GM12878 (cell line): ENCODE measurements at regions not wholly inside any gene's neighbourhood (a gene's known extent, or its start where the extent isn't known, plus 50 kb on each side); places are given as distances from the start of the nearest gene placed in this dataset.

Source experiments
- ATAC-seq: fragments of 200-7000 bp; cut with Tn5 transposase; 3 replicates; pipeline ENCODE4 v1.9.1; 2020; ENCODE audit warnings: mild to moderate bottlenecking, moderate library complexity
- BruUV-seq: library from RNA; stranded (reverse); fragments of 400-500 nt; replicated peaks from 2 replicates; lab custom pipeline; 2021; lab: Mats Ljungman, UMichigan
- CTCF ChIA-PET: fragments of 300-600 bp; sonication (Branson Sonifier 250); formaldehyde crosslinking; extraction: SDS; loops from one replicate; lab custom pipeline; 2021; ENCODE audit warnings: inconsistent platforms; lab: Yijun Ruan, JAX
- POLR2A ChIA-PET: fragments of 350-600 bp; formaldehyde crosslinking; extraction: SDS; loops from one replicate; lab custom pipeline; 2021; ENCODE audit warnings: inconsistent platforms; lab: Charles Lee
- RAD21 ChIA-PET: fragments of 300-600 bp; sonication (Branson Sonifier 250); formaldehyde crosslinking; loops from one replicate; lab custom pipeline; 2023; ENCODE audit warnings: antibody characterized with exemption; ENCODE audit not compliant: unreplicated experiment; lab: Charles Lee
- SMC1A ChIA-PET: fragments of 300-600 bp; sonication (Branson Sonifier 250); formaldehyde crosslinking; loops from one replicate; lab custom pipeline; 2023; ENCODE audit not compliant: unreplicated experiment, uncharacterized antibody; lab: Charles Lee
- DNase-seq: peaks from one replicate; pipeline ENCODE4 v3.0.0-alpha.2; 2011; ENCODE audit warnings: low read depth, low spot score
- FAIRE-seq: peaks from 3 replicates; lab custom pipeline; 2011; peaks lifted over from hg19 to GRCh38; lab: Jason Lieb, UNC
- H2AFZ ChIP-seq: 2 replicates; pipeline ENCODE4 v1.6.0; 2011; ENCODE audit warnings: low read depth, low read length, control low read depth; ENCODE audit not compliant: control insufficient read depth
- H3K27ac ChIP-seq: 2 replicates; pipeline ENCODE4 v1.5.1; 2011; ENCODE audit warnings: control low read depth; ENCODE audit not compliant: control insufficient read depth, insufficient read depth
- H3K27me3 ChIP-seq, 2 experiments: replicated peaks in 1 of 2; 2 replicates each; pipeline versions ENCODE4 v1.6.0 to v1.6.1; 2011; ENCODE audit warnings: low read length in 1 of 2; ENCODE audit not compliant: control insufficient read depth in 2 of 2, insufficient read depth in 2 of 2
- H3K36me3 ChIP-seq, 2 experiments: 2 replicates each; pipeline ENCODE4 v1.5.1; 2011; ENCODE audit warnings: low read length in 1 of 2; ENCODE audit not compliant: control insufficient read depth in 2 of 2, insufficient read depth in 2 of 2
- H3K4me1 ChIP-seq: 2 replicates; pipeline ENCODE4 v1.6.1; 2011; ENCODE audit warnings: mild to moderate bottlenecking, low read length, moderate library complexity, mixed read lengths; ENCODE audit not compliant: control insufficient read depth, insufficient read depth
- H3K4me2 ChIP-seq: 2 replicates; pipeline ENCODE4 v1.6.0; 2011; ENCODE audit warnings: control low read depth; ENCODE audit not compliant: control insufficient read depth, insufficient read depth
- H3K4me3 ChIP-seq: fragments of 200-600 bp; sonication (generic); 2 replicates; pipeline ENCODE4 v1.5.1; 2016
- H3K79me2 ChIP-seq: 2 replicates; pipeline ENCODE4 v1.6.0; 2011; ENCODE audit warnings: low read length; ENCODE audit not compliant: control insufficient read depth, insufficient read depth
- H3K9ac ChIP-seq: 2 replicates; pipeline ENCODE4 v1.8.0; 2011; ENCODE audit warnings: low read length, control low read depth, mixed read lengths; ENCODE audit not compliant: control insufficient read depth, insufficient read depth
- H3K9me3 ChIP-seq: replicated peaks from 3 replicates; pipeline ENCODE4 v1.5.1; 2011; ENCODE audit warnings: mild to moderate bottlenecking, low read length; ENCODE audit not compliant: control insufficient read depth, insufficient read depth
- H4K20me1 ChIP-seq: 2 replicates; pipeline ENCODE4 v1.6.0; 2011; ENCODE audit not compliant: control insufficient read depth, insufficient read depth
- BCLAF1 ChIP-seq: fragments of 450-650 bp; IDR thresholded peaks from 2 replicates; pipeline ENCODE4 v1.6.1; 2017; ENCODE audit warnings: antibody characterized with exemption, mild to moderate bottlenecking, moderate library complexity
- CEBPB ChIP-seq, 2 experiments: fragments of 150-350 bp in 1 of 2; IDR thresholded peaks; 2 replicates each; pipeline ENCODE4 v1.6.1; 2012 to 2014; ENCODE audit warnings: low read depth in 2 of 2, low read length in 2 of 2, borderline replicate concordance in 1 of 2, inconsistent platforms in 1 of 2
- CREM ChIP-seq: IDR thresholded peaks from 2 replicates; pipeline ENCODE4 v1.6.1; 2014; ENCODE audit warnings: antibody characterized with exemption, low read depth
- FOXM1 ChIP-seq: IDR thresholded peaks from 2 replicates; pipeline ENCODE4 v1.6.1; 2012; ENCODE audit warnings: low read depth, mild to moderate bottlenecking, inconsistent platforms, low read length, moderate library complexity
- LARP7 ChIP-seq: fragments of 450-650 bp; IDR thresholded peaks from 2 replicates; pipeline ENCODE4 v1.6.1; 2017; ENCODE audit warnings: mild to moderate bottlenecking
- NRF1 ChIP-seq: conservative IDR thresholded peaks from 2 replicates; pipeline ENCODE4 v1.6.1; 2011; ENCODE audit warnings: mild to moderate bottlenecking, low read depth, low read length, improper control_type of control experiment
- PBX3 ChIP-seq: IDR thresholded peaks from 2 replicates; pipeline ENCODE4 v1.6.1; 2011; ENCODE audit warnings: mild to moderate bottlenecking, low read depth, low read length, moderate library complexity; ENCODE audit not compliant: insufficient replicate concordance
- RELB ChIP-seq: fragments of 450-650 bp; IDR thresholded peaks from 2 replicates; pipeline ENCODE4 v1.6.1; 2017; ENCODE audit warnings: low read depth, mild to moderate bottlenecking, moderate library complexity
- RUNX3 ChIP-seq: IDR thresholded peaks from 2 replicates; pipeline ENCODE4 v1.6.1; 2012; ENCODE audit warnings: low read length, inconsistent platforms
- STAT1 ChIP-seq: fragments of 450-650 bp; conservative IDR thresholded peaks from 2 replicates; pipeline ENCODE4 v1.6.1; 2014; ENCODE audit warnings: antibody characterized with exemption, mild to moderate bottlenecking
- STAT3 ChIP-seq: IDR thresholded peaks from 2 replicates; pipeline ENCODE4 v1.6.1; 2011; ENCODE audit warnings: low read depth, low read length, improper control_type of control experiment
- TBL1XR1 ChIP-seq: IDR thresholded peaks from 2 replicates; pipeline ENCODE4 v1.6.1; 2012; ENCODE audit warnings: low read depth, low read length, improper control_type of control experiment
- YBX1 ChIP-seq: fragments of 450-650 bp; IDR thresholded peaks from 2 replicates; pipeline ENCODE4 v1.6.1; 2016; ENCODE audit warnings: antibody characterized with exemption
- ZBTB11 ChIP-seq: fragments of 450-650 bp; formaldehyde crosslinking; IDR thresholded peaks from 2 replicates; pipeline ENCODE4 v1.5.0; 2022; ENCODE audit warnings: mild to moderate bottlenecking, missing genetic modification characterization
- WGBS: methylation state at CpG from one replicate; pipeline ENCODE4 v1.1.6; 2016; ENCODE audit warnings: low lambda C conversion rate; ENCODE audit not compliant: insufficient replicate concordance, insufficient coverage; ENCODE audit errors: missing lambda C conversion rate; 5-methylcytosine and 5-hydroxymethylcytosine counted together
- in situ Hi-C: fragments of 300-500 bp; cut with MboI; formaldehyde crosslinking; loops from 9 replicates; pipeline ENCODE4 v1.14.3; 2018; ENCODE audit warnings: mixed read lengths
- intact Hi-C: fragments of 100-400 bp; cut with micrococcal nuclease; formaldehyde crosslinking; loops from one replicate; pipeline ENCODE4 v1.14.2; 2022; ENCODE audit not compliant: unreplicated experiment

- TF ChIP-seq ZBTB11 (CRISPR knock-in tag) (no peak), LARP7 (no peak), RUNX3 (no peak)
- TF ChIP-seq, all 136 proteins: peak for 0
Observed at GRCh38 chr5:35545190-35545589, 72.5 kb upstream of the SPEF2 start (continued).

GRCh38 chr5:35543408-35543807, 74.3 kb upstream of the SPEF2 start:
- WGBS, result 0% methylated on average over 1 of the region's 1 CpG
- H3K9me3 ChIP-seq, result no peaks in the 10 kb centered on the region
- H3K4me3 ChIP-seq, result no peak overlapping the region
- H3K27me3 ChIP-seq, result no peaks in the 10 kb centered on the region
- intact Hi-C loops (no loop called here), in situ Hi-C loops (no loop called here)
- H3K4me2 ChIP-seq, result no peak overlapping the region
- ATAC-seq (no peak), FAIRE-seq (no peak), DNase-seq (no peak)
- H3K27ac ChIP-seq, result no peak overlapping the region
- no peaks in the 10 kb centered on the region for H3K79me2 ChIP-seq
- SMC1A ChIA-PET, result interaction anchor here (1.0 kb wide), 1 partner anchor 536 kb away, joined by 3 read pairs; no protein-coding TSS in a partner anchor
- no peaks in the 10 kb centered on the region for H3K36me3 ChIP-seq
- H4K20me1 ChIP-seq, result no peaks in the 10 kb centered on the region
- RAD21 ChIA-PET, result no interaction called here
- H2AFZ ChIP-seq, result no peak overlapping the region
- TF ChIP-seq BCLAF1, result no peak
- no peak for TF ChIP-seq RELB
- TF ChIP-seq STAT1, result no peak
- TF ChIP-seq CEBPB (IDR thresholded peaks at IDR 0.05; ENCODE audit: borderline replicate concordance in 1 of 2, low read depth in 2 of 2, low read length in 2 of 2), result no peak
- TF ChIP-seq PBX3, result no peak
- TF ChIP-seq STAT3, result no peak
- TF ChIP-seq FOXM1, result no peak
- TF ChIP-seq TBL1XR1, result no peak
- TF ChIP-seq NRF1, result no peak
- no peak for TF ChIP-seq YBX1
- TF ChIP-seq CREM, result no peak
- CTCF ChIA-PET, result no interaction called here
- BruUV-seq, result no TSS peak
- POLR2A ChIA-PET, result no interaction called here
- H3K4me1 ChIP-seq, result no peaks in the 10 kb centered on the region
- H3K9ac ChIP-seq, result no peak overlapping the region
